HG02763 (cell line): ENCODE measurements at regions not wholly inside any gene's neighbourhood (a gene's known extent, or its start where the extent isn't known, plus 50 kb on each side); places are given as distances from the start of the nearest gene placed in this dataset.

Experiments
- ATAC-seq: cut with Tn5 transposase; IDR thresholded peaks from one replicate; pipeline ENCODE4 v1.9.1; 2021; ENCODE audit warnings: mild to moderate bottlenecking, moderate library complexity; ENCODE audit not compliant: unreplicated experiment

GRCh38 chr4:123259676-123260646 is 136.6 kb upstream of the SPRY1 start:
- no peak for ATAC-seq

- ATAC-seq: no peak
These were observed 135.9 kb upstream of the SPRY1 start for GRCh38 chr4:123260653-123261052.

GRCh38 chr4:123262080-123262479 is 134.5 kb upstream of the SPRY1 start:
- ATAC-seq: no peak

- no peak for ATAC-seq
These were observed 131.2 kb upstream of the SPRY1 start for GRCh38 chr4:123265443-123265842.

GRCh38 chr4:123266221-123266620 is 130.4 kb upstream of the SPRY1 start:
- no peak for ATAC-seq

GRCh38 chr4:123278755-123279154 is 117.8 kb upstream of the SPRY1 start:
- ATAC-seq: no peak

GRCh38 chr4:123283371-123283895 is 113.2 kb upstream of the SPRY1 start:
- no peak for ATAC-seq

GRCh38 chr4:123284168-123284567 is 112.4 kb upstream of the SPRY1 start:
- ATAC-seq: no peak

GRCh38 chr4:123286903-123287466 is 109.6 kb upstream of the SPRY1 start:
- no peak for ATAC-seq

- no peak for ATAC-seq
These were observed 108.1 kb upstream of the SPRY1 start for GRCh38 chr4:123288309-123289025.

GRCh38 chr4:123291329-123291728 is 105.3 kb upstream of the SPRY1 start:
- ATAC-seq: no peak

GRCh38 chr4:123297836-123298235 is 98.8 kb upstream of the SPRY1 start:
- ATAC-seq: no peak

- ATAC-seq: no peak
These were observed 98.3 kb upstream of the SPRY1 start for GRCh38 chr4:123298261-123298660.

GRCh38 chr4:123298801-123299200 is 97.8 kb upstream of the SPRY1 start:
- no peak for ATAC-seq

GRCh38 chr4:123299212-123299691 is 97.3 kb upstream of the SPRY1 start:
- ATAC-seq: no peak

- ATAC-seq: no peak
These were observed 96.2 kb upstream of the SPRY1 start for GRCh38 chr4:123300222-123301039.

- no peak for ATAC-seq
These were observed 94.7 kb upstream of the SPRY1 start for GRCh38 chr4:123301923-123302322.

- peak; percentile 54 for ATAC-seq
These were observed 92.2 kb upstream of the SPRY1 start for GRCh38 chr4:123304151-123304964.

- no peak for ATAC-seq
These were observed 90.9 kb upstream of the SPRY1 start for GRCh38 chr4:123305736-123306135.

GRCh38 chr4:123306769-123307168 is 89.8 kb upstream of the SPRY1 start:
- no peak for ATAC-seq
